ENCODE measurements at regions not wholly inside any gene's neighbourhood (a gene's known extent, or its start where the extent isn't known, plus 50 kb on each side); places are given as distances from the start of the nearest gene placed in this dataset.

DNA sequence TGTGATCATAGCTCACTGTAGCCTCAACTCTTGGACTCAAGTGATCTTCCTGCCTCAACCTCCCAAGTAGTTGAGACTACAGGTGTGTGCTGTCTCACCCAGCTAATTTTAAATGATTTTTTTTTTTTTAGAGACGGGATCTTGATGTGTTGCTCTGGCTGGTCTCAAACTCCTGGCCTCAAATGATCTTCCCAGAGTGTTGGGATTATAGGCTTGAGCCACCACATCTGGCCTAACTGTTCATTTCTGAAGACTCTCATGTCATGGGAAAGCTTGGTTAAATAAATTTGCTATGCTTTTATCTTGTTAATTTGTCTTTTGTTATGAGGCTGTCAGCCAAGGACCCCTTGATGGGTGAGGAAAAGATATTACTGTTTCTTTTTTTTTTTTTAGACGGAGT, 134.0 kb downstream of the MIS18A start:
- TF ChIP-seq, protein P1, sequence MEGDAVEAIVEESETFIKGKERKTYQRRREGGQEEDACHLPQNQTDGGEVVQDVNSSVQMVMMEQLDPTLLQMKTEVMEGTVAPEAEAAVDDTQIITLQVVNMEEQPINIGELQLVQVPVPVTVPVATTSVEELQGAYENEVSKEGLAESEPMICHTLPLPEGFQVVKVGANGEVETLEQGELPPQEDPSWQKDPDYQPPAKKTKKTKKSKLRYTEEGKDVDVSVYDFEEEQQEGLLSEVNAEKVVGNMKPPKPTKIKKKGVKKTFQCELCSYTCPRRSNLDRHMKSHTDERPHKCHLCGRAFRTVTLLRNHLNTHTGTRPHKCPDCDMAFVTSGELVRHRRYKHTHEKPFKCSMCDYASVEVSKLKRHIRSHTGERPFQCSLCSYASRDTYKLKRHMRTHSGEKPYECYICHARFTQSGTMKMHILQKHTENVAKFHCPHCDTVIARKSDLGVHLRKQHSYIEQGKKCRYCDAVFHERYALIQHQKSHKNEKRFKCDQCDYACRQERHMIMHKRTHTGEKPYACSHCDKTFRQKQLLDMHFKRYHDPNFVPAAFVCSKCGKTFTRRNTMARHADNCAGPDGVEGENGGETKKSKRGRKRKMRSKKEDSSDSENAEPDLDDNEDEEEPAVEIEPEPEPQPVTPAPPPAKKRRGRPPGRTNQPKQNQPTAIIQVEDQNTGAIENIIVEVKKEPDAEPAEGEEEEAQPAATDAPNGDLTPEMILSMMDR (IDR thresholded peaks at IDR 0.05; ENCODE audit: insufficient read depth, low read length), result no peak
- no peak overlapping the region for H3K4me3 ChIP-seq (ENCODE audit: low read depth, low read length)
- DNase-seq (ENCODE audit: low read depth), result no peak

GRCh38 chr21:32143241-32143939, 135.5 kb downstream of the MIS18A start:
- no peak overlapping the region for H3K4me3 ChIP-seq (ENCODE audit: low read depth, low read length)
- TF ChIP-seq, protein P1 (IDR thresholded peaks at IDR 0.05; ENCODE audit: insufficient read depth, low read length), result no peak
- DNase-seq (ENCODE audit: low read depth), result peak; percentile 59

- TF ChIP-seq, protein P1 (IDR thresholded peaks at IDR 0.05; ENCODE audit: insufficient read depth, low read length), result no peak
- no peak for DNase-seq (ENCODE audit: low read depth)
- H3K4me3 ChIP-seq (ENCODE audit: low read depth, low read length), result no peak overlapping the region
Observed at GRCh38 chr21:32141318-32141633, 137.6 kb downstream of the MIS18A start.

- TF ChIP-seq, protein P1 (IDR thresholded peaks at IDR 0.05; ENCODE audit: insufficient read depth, low read length), result no peak
- DNase-seq (ENCODE audit: low read depth), result no peak
- no peak overlapping the region for H3K4me3 ChIP-seq (ENCODE audit: low read depth, low read length)
Observed at GRCh38 chr21:32140604-32141317, 138.1 kb downstream of the MIS18A start.

DNA sequence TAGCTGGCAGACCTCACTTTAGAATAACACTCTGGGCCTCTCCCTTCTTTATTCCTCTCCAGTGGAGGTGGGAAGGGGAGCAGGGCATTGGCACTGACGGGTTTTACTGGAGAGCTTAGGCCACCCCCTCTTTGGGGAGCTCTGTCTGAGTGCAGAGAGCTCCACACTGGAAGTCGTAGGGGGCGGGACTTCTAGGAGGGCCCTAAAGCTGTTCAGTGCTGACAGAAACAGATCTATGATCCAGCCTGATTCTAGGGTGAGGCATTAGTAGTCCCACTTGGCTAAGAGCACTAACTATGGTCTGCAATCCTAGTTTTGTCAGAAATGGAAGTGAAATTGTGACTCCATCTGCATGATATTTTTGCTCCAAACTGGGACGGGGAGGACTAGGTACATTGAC, 138.7 kb downstream of the MIS18A start:
- H3K4me3 ChIP-seq (ENCODE audit: low read depth, low read length), result no peak overlapping the region
- TF ChIP-seq, protein P1 (IDR thresholded peaks at IDR 0.05; ENCODE audit: insufficient read depth, low read length), result no peak
- no peak for DNase-seq (ENCODE audit: low read depth)

- DNase-seq (ENCODE audit: low read depth), result no peak
- H3K4me3 ChIP-seq (ENCODE audit: low read depth, low read length), result no peak overlapping the region
- TF ChIP-seq, protein P1 (IDR thresholded peaks at IDR 0.05; ENCODE audit: insufficient read depth, low read length), result no peak
Observed at GRCh38 chr21:32138658-32139057, 140.2 kb downstream of the MIS18A start.
